ENCODE measurements at regions not wholly inside any gene's neighbourhood (a gene's known extent, or its start where the extent isn't known, plus 50 kb on each side); places are given as distances from the start of the nearest gene placed in this dataset.

DNA sequence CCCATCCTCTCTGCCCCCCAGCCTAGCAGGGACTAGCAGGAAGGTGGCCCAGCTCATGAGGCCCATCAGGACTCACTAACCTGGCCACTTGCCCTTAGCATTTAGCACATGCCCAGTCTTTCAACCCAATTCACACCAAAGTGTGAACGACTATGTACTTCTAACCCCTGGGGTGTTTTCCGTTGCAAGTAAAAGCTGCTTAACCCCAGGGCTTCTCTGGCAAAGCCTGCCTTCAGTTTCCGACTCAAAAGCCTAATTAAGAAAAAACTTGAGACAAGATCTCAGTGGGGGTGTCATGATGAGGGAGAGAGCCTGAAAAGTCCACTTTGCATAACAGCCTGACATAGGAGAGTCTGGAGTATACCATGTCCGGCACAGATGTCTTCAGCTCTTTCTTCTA is 347.8 kb downstream of the MN1 start:
- TF ChIP-seq, protein P1, sequence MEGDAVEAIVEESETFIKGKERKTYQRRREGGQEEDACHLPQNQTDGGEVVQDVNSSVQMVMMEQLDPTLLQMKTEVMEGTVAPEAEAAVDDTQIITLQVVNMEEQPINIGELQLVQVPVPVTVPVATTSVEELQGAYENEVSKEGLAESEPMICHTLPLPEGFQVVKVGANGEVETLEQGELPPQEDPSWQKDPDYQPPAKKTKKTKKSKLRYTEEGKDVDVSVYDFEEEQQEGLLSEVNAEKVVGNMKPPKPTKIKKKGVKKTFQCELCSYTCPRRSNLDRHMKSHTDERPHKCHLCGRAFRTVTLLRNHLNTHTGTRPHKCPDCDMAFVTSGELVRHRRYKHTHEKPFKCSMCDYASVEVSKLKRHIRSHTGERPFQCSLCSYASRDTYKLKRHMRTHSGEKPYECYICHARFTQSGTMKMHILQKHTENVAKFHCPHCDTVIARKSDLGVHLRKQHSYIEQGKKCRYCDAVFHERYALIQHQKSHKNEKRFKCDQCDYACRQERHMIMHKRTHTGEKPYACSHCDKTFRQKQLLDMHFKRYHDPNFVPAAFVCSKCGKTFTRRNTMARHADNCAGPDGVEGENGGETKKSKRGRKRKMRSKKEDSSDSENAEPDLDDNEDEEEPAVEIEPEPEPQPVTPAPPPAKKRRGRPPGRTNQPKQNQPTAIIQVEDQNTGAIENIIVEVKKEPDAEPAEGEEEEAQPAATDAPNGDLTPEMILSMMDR (IDR thresholded peaks at IDR 0.05): no peak
- TF ChIP-seq POLR2A (IDR thresholded peaks at IDR 0.05): no peak
